Activated B cell treated with CpG ODN at 0.5 μM for 24 hours (primary cell): ENCODE measurements at regions not wholly inside any gene's neighbourhood (a gene's known extent, or its start where the extent isn't known, plus 50 kb on each side); places are given as distances from the start of the nearest gene placed in this dataset.

Experiments
- ATAC-seq: fragments of 200-7000 bp; cut with Tn5 transposase; one replicate; pipeline ENCODE4 v1.10.0; 2021; ENCODE audit warnings: low read depth, mild to moderate bottlenecking, moderate library complexity
- CTCF ChIA-PET: fragments of 350-600 bp; sonication (Branson Sonifier 250); formaldehyde crosslinking; loops from one replicate; lab custom pipeline; 2021; ENCODE audit warnings: antibody characterized with exemption; lab: Charles Lee
- POLR2A ChIA-PET: fragments of 350-600 bp; sonication (Branson Sonifier 250); formaldehyde crosslinking; loops from one replicate; lab custom pipeline; 2021; ENCODE audit warnings: antibody characterized with exemption; lab: Charles Lee
- DNase-seq: peaks from one replicate; pipeline ENCODE4 v3.0.0; 2022
- H3K27ac Mint-ChIP-seq: one replicate; pipeline ENCODE4 v1.8.0; 2020; ENCODE audit warnings: mixed read lengths
- H3K27me3 Mint-ChIP-seq: one replicate; pipeline ENCODE4 v1.8.0; 2021; ENCODE audit warnings: mixed read lengths
- H3K36me3 Mint-ChIP-seq: one replicate; pipeline ENCODE4 v1.8.0; 2021; ENCODE audit warnings: low read depth, mixed read lengths
- H3K4me1 Mint-ChIP-seq: one replicate; pipeline ENCODE4 v1.8.0; 2021; ENCODE audit warnings: mixed read lengths
- H3K4me3 Mint-ChIP-seq: one replicate; pipeline ENCODE4 v1.8.0; 2020; ENCODE audit warnings: mild to moderate bottlenecking, mixed read lengths
- H3K9me3 Mint-ChIP-seq: one replicate; pipeline ENCODE4 v1.8.0; 2020; ENCODE audit warnings: mixed read lengths
- CTCF ChIP-seq: fragments of 200-600 bp; IDR thresholded peaks from one replicate; pipeline ENCODE4 v1.8.0; 2022; ENCODE audit warnings: antibody characterized with exemption, mild to moderate bottlenecking
- intact Hi-C: fragments of 100-400 bp; cut with micrococcal nuclease; formaldehyde crosslinking; loops from one replicate; pipeline ENCODE4 v1.15.1; 2024

- TF ChIP-seq CTCF, result no peak
- Mint-ChIP-seq H3K27me3 (peaks cover 6% of the 10 kb centered on the region), H3K27ac (no peak overlapping the region), H3K9me3 (peaks cover 7% of the 10 kb centered on the region), H3K4me1 (no peaks in the 10 kb centered on the region), H3K4me3 (no peak overlapping the region), H3K36me3 (peaks cover under 1% of the 10 kb centered on the region)
- ChIA-PET CTCF (no interaction called here), POLR2A (no interaction called here)
- DNase-seq, result no peak
- intact Hi-C loops, result no loop called here
- ATAC-seq, result no peak
Measured at GRCh38 chr2:59502981-59503380, 1050.5 kb downstream of the BCL11A start.

GRCh38 chr2:59490994-59491393, 1062.5 kb downstream of the BCL11A start:
- no peak for DNase-seq
- TF ChIP-seq CTCF, result no peak
- ChIA-PET CTCF (no interaction called here), POLR2A (no interaction called here)
- no peaks in the 10 kb centered on the region for H3K36me3 Mint-ChIP-seq
- no peaks in the 10 kb centered on the region for H3K27me3 Mint-ChIP-seq
- H3K27ac Mint-ChIP-seq, result no peak overlapping the region
- H3K9me3 Mint-ChIP-seq, result peaks cover 17% of the 10 kb centered on the region
- intact Hi-C loops, result no loop called here
- H3K4me1 Mint-ChIP-seq, result no peaks in the 10 kb centered on the region
- H3K4me3 Mint-ChIP-seq, result no peak overlapping the region
- ATAC-seq, result no peak

- Mint-ChIP-seq H3K4me1 (no peaks in the 10 kb centered on the region), H3K27me3 (no peaks in the 10 kb centered on the region), H3K27ac (no peak overlapping the region), H3K9me3 (peaks cover 10% of the 10 kb centered on the region), H3K36me3 (no peaks in the 10 kb centered on the region), H3K4me3 (no peak overlapping the region)
- ATAC-seq (no peak), DNase-seq (no peak)
- ChIA-PET POLR2A (no interaction called here), CTCF (no interaction called here)
- intact Hi-C loops, result no loop called here
- TF ChIP-seq CTCF, result no peak
Measured at GRCh38 chr2:59490192-59490591, 1063.3 kb downstream of the BCL11A start.

GRCh38 chr2:59484673-59485072, 1068.8 kb downstream of the BCL11A start:
- Mint-ChIP-seq H3K36me3 (no peaks in the 10 kb centered on the region), H3K27me3 (no peaks in the 10 kb centered on the region), H3K4me3 (no peak overlapping the region), H3K27ac (no peak overlapping the region), H3K4me1 (no peaks in the 10 kb centered on the region), H3K9me3 (peaks cover 8% of the 10 kb centered on the region)
- POLR2A ChIA-PET, result no interaction called here
- CTCF ChIA-PET, result no interaction called here
- ATAC-seq (no peak), DNase-seq (no peak)
- intact Hi-C loops, result no loop called here
- TF ChIP-seq CTCF, result no peak

- Mint-ChIP-seq H3K4me3 (no peak overlapping the region), H3K4me1 (no peaks in the 10 kb centered on the region), H3K27ac (no peak overlapping the region), H3K9me3 (no peaks in the 10 kb centered on the region), H3K27me3 (peaks cover 3% of the 10 kb centered on the region), H3K36me3 (no peaks in the 10 kb centered on the region)
- ChIA-PET POLR2A (no interaction called here), CTCF (no interaction called here)
- intact Hi-C loops, result no loop called here
- ATAC-seq, result no peak
- no peak for DNase-seq
- TF ChIP-seq CTCF, result no peak
Measured at GRCh38 chr2:59463426-59463825, 1090.0 kb downstream of the BCL11A start.
